HUES6 (cell line): ENCODE measurements at regions not wholly inside any gene's neighbourhood (a gene's known extent, or its start where the extent isn't known, plus 50 kb on each side); places are given as distances from the start of the nearest gene placed in this dataset.

Experiments used
- H3K27ac ChIP-seq: 2 replicates; pipeline ENCODE4 v1.7.0; 2013; ENCODE audit warnings: low read depth, mild to moderate bottlenecking, low read length, inconsistent platforms
- H3K27me3 ChIP-seq: 2 replicates; pipeline ENCODE4 v1.6.1; 2013; ENCODE audit warnings: low read length; ENCODE audit not compliant: control insufficient read depth, insufficient read depth
- H3K36me3 ChIP-seq: 2 replicates; pipeline ENCODE4 v1.6.1; 2013; ENCODE audit warnings: low read length; ENCODE audit not compliant: control insufficient read depth, insufficient read depth
- H3K4me1 ChIP-seq: 2 replicates; pipeline ENCODE4 v1.6.1; 2013; ENCODE audit warnings: low read length; ENCODE audit not compliant: control insufficient read depth, insufficient read depth
- H3K4me3 ChIP-seq: 2 replicates; pipeline ENCODE4 v1.5.1; 2013; ENCODE audit warnings: low read depth, low read length
- H3K9ac ChIP-seq: one replicate; pipeline ENCODE4 v1.6.1; 2013; ENCODE audit warnings: mild to moderate bottlenecking, low read length
- H3K9me3 ChIP-seq: 2 replicates; pipeline ENCODE4 v1.6.1; 2013; ENCODE audit warnings: low read depth, low read length; ENCODE audit not compliant: control insufficient read depth, insufficient read depth

GRCh38 chr6:44062771-44063560 lies 64.3 kb downstream of the MRPL14 start:
- H3K36me3 ChIP-seq = no peaks in the 10 kb centered on the region
- H3K4me3 ChIP-seq = no peak overlapping the region
- peaks cover 7% of the 10 kb centered on the region for H3K9me3 ChIP-seq
- H3K9ac ChIP-seq = no peak overlapping the region
- H3K27me3 ChIP-seq = no peaks in the 10 kb centered on the region
- no peak overlapping the region for H3K27ac ChIP-seq
- H3K4me1 ChIP-seq = peaks cover 26% of the 10 kb centered on the region; the same call in 1 of the 2 replicates

- no peak overlapping the region for H3K4me3 ChIP-seq
- no peak overlapping the region for H3K27ac ChIP-seq
- no peak overlapping the region for H3K9ac ChIP-seq
- no peaks in the 10 kb centered on the region for H3K36me3 ChIP-seq
- H3K27me3 ChIP-seq = no peaks in the 10 kb centered on the region
- H3K9me3 ChIP-seq = peaks cover 7% of the 10 kb centered on the region
- H3K4me1 ChIP-seq = peaks cover 19% of the 10 kb centered on the region; the same call in 1 of the 2 replicates
These were observed 65.0 kb downstream of the MRPL14 start for GRCh38 chr6:44062105-44062770.

- Histone ChIP-seq H3K36me3 (no peaks in the 10 kb centered on the region), H3K9me3 (peaks cover 7% of the 10 kb centered on the region), H3K27me3 (no peaks in the 10 kb centered on the region), H3K9ac (no peak overlapping the region), H3K27ac (no peak overlapping the region), H3K4me3 (no peak overlapping the region), H3K4me1 (peaks cover 16% of the 10 kb centered on the region; the same call in 1 of the 2 replicates)
These were observed 65.7 kb downstream of the MRPL14 start for GRCh38 chr6:44061375-44062104.

GRCh38 chr6:44060612-44061374 lies 66.5 kb downstream of the MRPL14 start:
- H3K4me3 ChIP-seq = no peak overlapping the region
- peaks cover 16% of the 10 kb centered on the region; the same call in 1 of the 2 replicates for H3K4me1 ChIP-seq
- no peaks in the 10 kb centered on the region for H3K36me3 ChIP-seq
- H3K9me3 ChIP-seq = peaks cover 7% of the 10 kb centered on the region
- H3K27me3 ChIP-seq = no peaks in the 10 kb centered on the region
- H3K27ac ChIP-seq = no peak overlapping the region
- H3K9ac ChIP-seq = no peak overlapping the region

GRCh38 chr6:44059359-44060346 lies 67.6 kb downstream of the MRPL14 start:
- Histone ChIP-seq H3K27me3 (no peaks in the 10 kb centered on the region), H3K4me1 (peaks cover 21% of the 10 kb centered on the region; the same call in 1 of the 2 replicates), H3K4me3 (no peak overlapping the region), H3K27ac (no peak overlapping the region), H3K9ac (no peak overlapping the region), H3K36me3 (no peaks in the 10 kb centered on the region), H3K9me3 (peaks cover 7% of the 10 kb centered on the region)

GRCh38 chr6:44058617-44059358 lies 68.5 kb downstream of the MRPL14 start:
- Histone ChIP-seq H3K4me3 (no peak overlapping the region), H3K4me1 (peaks cover 26% of the 10 kb centered on the region; the same call in 1 of the 2 replicates), H3K9ac (no peak overlapping the region)

GRCh38 chr6:44057931-44058616 lies 69.2 kb downstream of the MRPL14 start:
- Histone ChIP-seq H3K4me1 (peaks cover 27% of the 10 kb centered on the region; the same call in 1 of the 2 replicates), H3K36me3 (no peaks in the 10 kb centered on the region), H3K9me3 (peaks cover 7% of the 10 kb centered on the region), H3K27ac (no peak overlapping the region), H3K4me3 (no peak overlapping the region), H3K27me3 (no peaks in the 10 kb centered on the region), H3K9ac (no peak overlapping the region)

More at GRCh38 chr6:44058617-44059358, 68.5 kb downstream of the MRPL14 start:
- Histone ChIP-seq H3K36me3 (no peaks in the 10 kb centered on the region), H3K27ac (no peak overlapping the region), H3K9me3 (peaks cover 7% of the 10 kb centered on the region), H3K27me3 (no peaks in the 10 kb centered on the region)

- Histone ChIP-seq H3K4me3 (no peak overlapping the region), H3K4me1 (peaks cover 32% of the 10 kb centered on the region), H3K9ac (no peak overlapping the region), H3K9me3 (peaks cover 7% of the 10 kb centered on the region), H3K27me3 (no peaks in the 10 kb centered on the region), H3K27ac (no peak overlapping the region), H3K36me3 (no peaks in the 10 kb centered on the region)
These were observed 69.9 kb downstream of the MRPL14 start for GRCh38 chr6:44057238-44057930.
